ENCODE measurements at regions not wholly inside any gene's neighbourhood (a gene's known extent, or its start where the extent isn't known, plus 50 kb on each side); places are given as distances from the start of the nearest gene placed in this dataset.

GRCh38 chr7:110105307-110105706 lies 985.6 kb upstream of the LRRN3 start:
- no peak for TF ChIP-seq CTCF (IDR thresholded peaks at IDR 0.05)
- Histone ChIP-seq H3K9me3 (no peaks in the 10 kb centered on the region), H3K4me3 (no peak overlapping the region), H3K4me1 (ENCODE audit: low read depth) (no peaks in the 10 kb centered on the region), H3K36me3 (ENCODE audit: low read depth) (no peaks in the 10 kb centered on the region)
- intact Hi-C loops (cut with DNase I, micrococcal nuclease): no loop called here
- no peak for ATAC-seq
- DNase-seq: no peak

- TF ChIP-seq CTCF (IDR thresholded peaks at IDR 0.05): no peak
- no peak for ATAC-seq
Observed at GRCh38 chr7:110105840-110106239, 985.1 kb upstream of the LRRN3 start.

GRCh38 chr7:110119883-110120581 lies 970.9 kb upstream of the LRRN3 start:
- TF ChIP-seq CTCF (IDR thresholded peaks at IDR 0.05): no peak
- no peaks in the 10 kb centered on the region for H3K4me1 ChIP-seq (ENCODE audit: low read depth)
- H3K9me3 ChIP-seq: no peaks in the 10 kb centered on the region
- DNase-seq (peak in 1 of 3 donors; percentile 21), ATAC-seq (no peak)
- intact Hi-C loops (cut with DNase I, micrococcal nuclease): no loop called here
- no peaks in the 10 kb centered on the region for H3K36me3 ChIP-seq (ENCODE audit: low read depth)
- no peak overlapping the region for H3K4me3 ChIP-seq

More at GRCh38 chr7:110105840-110106239, 985.1 kb upstream of the LRRN3 start:
- H3K4me1 ChIP-seq (ENCODE audit: low read depth): no peaks in the 10 kb centered on the region
- intact Hi-C loops (cut with DNase I, micrococcal nuclease): no loop called here
- no peak for DNase-seq
- H3K4me3 ChIP-seq: no peak overlapping the region
- no peaks in the 10 kb centered on the region for H3K9me3 ChIP-seq
- no peaks in the 10 kb centered on the region for H3K36me3 ChIP-seq (ENCODE audit: low read depth)

- ATAC-seq: no peak
- Histone ChIP-seq H3K4me1 (ENCODE audit: low read depth) (no peaks in the 10 kb centered on the region), H3K4me3 (no peak overlapping the region), H3K36me3 (ENCODE audit: low read depth) (no peaks in the 10 kb centered on the region), H3K9me3 (no peaks in the 10 kb centered on the region)
- TF ChIP-seq CTCF (IDR thresholded peaks at IDR 0.05): no peak
- DNase-seq: no peak
- intact Hi-C loops (cut with DNase I, micrococcal nuclease): no loop called here
Observed at GRCh38 chr7:110129159-110129558, 961.8 kb upstream of the LRRN3 start.

GRCh38 chr7:110130669-110131068 lies 960.3 kb upstream of the LRRN3 start:
- Histone ChIP-seq H3K4me1 (ENCODE audit: low read depth) (no peaks in the 10 kb centered on the region), H3K9me3 (no peaks in the 10 kb centered on the region), H3K36me3 (ENCODE audit: low read depth) (no peaks in the 10 kb centered on the region), H3K4me3 (no peak overlapping the region)
- no peak for TF ChIP-seq CTCF (IDR thresholded peaks at IDR 0.05)
- no peak for ATAC-seq
- intact Hi-C loops (cut with DNase I, micrococcal nuclease): no loop called here
- DNase-seq: no peak

- intact Hi-C loops (cut with DNase I, micrococcal nuclease): no loop called here
- ATAC-seq: no peak
- no peak for DNase-seq
- TF ChIP-seq CTCF (IDR thresholded peaks at IDR 0.05): no peak
- Histone ChIP-seq H3K4me3 (no peak overlapping the region), H3K9me3 (no peaks in the 10 kb centered on the region), H3K36me3 (ENCODE audit: low read depth) (no peaks in the 10 kb centered on the region), H3K4me1 (ENCODE audit: low read depth) (no peaks in the 10 kb centered on the region)
Observed at GRCh38 chr7:110131344-110131743, 959.6 kb upstream of the LRRN3 start.
